Stimulated activated CD8-positive, alpha-beta memory T cell treated with anti-CD3 and anti-CD28 coated beads, Interleukin-7, amount 100 ng/mL, for 1 hour (primary cell): ENCODE measurements at regions not wholly inside any gene's neighbourhood (a gene's known extent, or its start where the extent isn't known, plus 50 kb on each side); places are given as distances from the start of the nearest gene placed in this dataset.
"Not testable (repeated sequence)": the region's sequence is repeated elsewhere in the genome, so short reads cannot be mapped to it uniquely, and the experiment has no call there.

Experiments used
- DNase-seq, 2 donors: peaks; one replicate each; pipeline ENCODE4 v3.0.0-alpha.2; 2020; ENCODE audit warnings: low read depth in 2 of 2

- DNase-seq = no peak
These were observed 101.3 kb downstream of the CDC42EP3 start for GRCh38 chr2:37569986-37570679.

GRCh38 chr2:37570773-37571586, 100.5 kb downstream of the CDC42EP3 start:
- no peak for DNase-seq

GRCh38 chr2:37571587-37572136, 99.8 kb downstream of the CDC42EP3 start:
- no peak for DNase-seq

- DNase-seq = no peak
These were observed 97.7 kb downstream of the CDC42EP3 start for GRCh38 chr2:37573451-37574388.

- no peak for DNase-seq
These were observed 95.7 kb downstream of the CDC42EP3 start for GRCh38 chr2:37575780-37576179.

- not testable (repeated sequence) for DNase-seq
These were observed 95.2 kb downstream of the CDC42EP3 start for GRCh38 chr2:37576194-37576593.

- no peak for DNase-seq
These were observed 94.6 kb downstream of the CDC42EP3 start for GRCh38 chr2:37576831-37577230.

- DNase-seq = no peak
These were observed 92.2 kb downstream of the CDC42EP3 start for GRCh38 chr2:37579192-37579713.

GRCh38 chr2:37579949-37580348, 91.5 kb downstream of the CDC42EP3 start:
- DNase-seq = not testable (repeated sequence)

GRCh38 chr2:37581433-37581832, 90.0 kb downstream of the CDC42EP3 start:
- no peak for DNase-seq

GRCh38 chr2:37582481-37583220, 88.8 kb downstream of the CDC42EP3 start:
- no peak for DNase-seq

- no peak for DNase-seq
These were observed 88.0 kb downstream of the CDC42EP3 start for GRCh38 chr2:37583402-37583801.

- no peak for DNase-seq
These were observed 87.6 kb downstream of the CDC42EP3 start for GRCh38 chr2:37583867-37584266.

- DNase-seq = no peak
These were observed 86.0 kb downstream of the CDC42EP3 start for GRCh38 chr2:37585295-37585908.

- DNase-seq = peak in 1 of 2 donors; percentile 49
These were observed 85.3 kb downstream of the CDC42EP3 start for GRCh38 chr2:37585982-37586621.

GRCh38 chr2:37586663-37587317, 84.7 kb downstream of the CDC42EP3 start:
- DNase-seq = no peak

GRCh38 chr2:37587817-37588216, 83.6 kb downstream of the CDC42EP3 start:
- no peak for DNase-seq

GRCh38 chr2:37588316-37588777, 83.1 kb downstream of the CDC42EP3 start:
- DNase-seq = no peak

GRCh38 chr2:37589298-37589697, 82.1 kb downstream of the CDC42EP3 start:
- no peak for DNase-seq
